Upper lobe of right lung (tissue), 1 donor: ENCODE measurements at regions not wholly inside any gene's neighbourhood (a gene's known extent, or its start where the extent isn't known, plus 50 kb on each side); places are given as distances from the start of the nearest gene placed in this dataset.

ENCODE experiments used
- ATAC-seq: fragments of 200-7000 bp; cut with Tn5 transposase; one replicate; pipeline ENCODE4 v1.9.1; 2020; ENCODE audit warnings: mild to moderate bottlenecking, moderate library complexity
- DNase-seq: peaks from one replicate; pipeline ENCODE4 v3.0.0-alpha.2; 2020
- H3K27ac ChIP-seq: fragments of 200-600 bp; one replicate; pipeline ENCODE4 v1.8.0; 2022
- H3K27me3 ChIP-seq: fragments of 200-600 bp; one replicate; pipeline ENCODE4 v1.8.0; 2022; ENCODE audit warnings: mild to moderate bottlenecking
- H3K36me3 ChIP-seq: fragments of 200-600 bp; one replicate; pipeline ENCODE4 v1.8.0; 2022
- H3K4me1 ChIP-seq: fragments of 200-600 bp; one replicate; pipeline ENCODE4 v1.8.0; 2022
- H3K4me3 ChIP-seq: fragments of 200-600 bp; one replicate; pipeline ENCODE4 v1.8.0; 2022; ENCODE audit warnings: mild to moderate bottlenecking
- H3K9me3 ChIP-seq: fragments of 200-600 bp; one replicate; pipeline ENCODE4 v1.8.0; 2022
- intact Hi-C: fragments of 100-400 bp; cut with DNase I; formaldehyde crosslinking; loops from one replicate; pipeline ENCODE4 v1.11.0; 2022
- TF ChIP-seq, protein P1 (sequence below): fragments of 200-600 bp; IDR thresholded peaks from one replicate; pipeline ENCODE4 v1.8.0; 2022; ENCODE audit warnings: antibody characterized with exemption
- donor health status: DM: no; HTN: yes; CAD: no; lungs with severe emphysema.

GRCh38 chr11:21635394-21636145, 557.3 kb upstream of the ANO5 start:
- Histone ChIP-seq H3K4me1 (no peaks in the 10 kb centered on the region), H3K9me3 (no peaks in the 10 kb centered on the region), H3K36me3 (no peaks in the 10 kb centered on the region), H3K27me3 (no peaks in the 10 kb centered on the region), H3K4me3 (no peak overlapping the region), H3K27ac (no peak overlapping the region)
- no peak for ATAC-seq
- no peak for DNase-seq
- intact Hi-C loops: no loop called here
- TF ChIP-seq, protein P1, sequence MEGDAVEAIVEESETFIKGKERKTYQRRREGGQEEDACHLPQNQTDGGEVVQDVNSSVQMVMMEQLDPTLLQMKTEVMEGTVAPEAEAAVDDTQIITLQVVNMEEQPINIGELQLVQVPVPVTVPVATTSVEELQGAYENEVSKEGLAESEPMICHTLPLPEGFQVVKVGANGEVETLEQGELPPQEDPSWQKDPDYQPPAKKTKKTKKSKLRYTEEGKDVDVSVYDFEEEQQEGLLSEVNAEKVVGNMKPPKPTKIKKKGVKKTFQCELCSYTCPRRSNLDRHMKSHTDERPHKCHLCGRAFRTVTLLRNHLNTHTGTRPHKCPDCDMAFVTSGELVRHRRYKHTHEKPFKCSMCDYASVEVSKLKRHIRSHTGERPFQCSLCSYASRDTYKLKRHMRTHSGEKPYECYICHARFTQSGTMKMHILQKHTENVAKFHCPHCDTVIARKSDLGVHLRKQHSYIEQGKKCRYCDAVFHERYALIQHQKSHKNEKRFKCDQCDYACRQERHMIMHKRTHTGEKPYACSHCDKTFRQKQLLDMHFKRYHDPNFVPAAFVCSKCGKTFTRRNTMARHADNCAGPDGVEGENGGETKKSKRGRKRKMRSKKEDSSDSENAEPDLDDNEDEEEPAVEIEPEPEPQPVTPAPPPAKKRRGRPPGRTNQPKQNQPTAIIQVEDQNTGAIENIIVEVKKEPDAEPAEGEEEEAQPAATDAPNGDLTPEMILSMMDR: no peak

DNA sequence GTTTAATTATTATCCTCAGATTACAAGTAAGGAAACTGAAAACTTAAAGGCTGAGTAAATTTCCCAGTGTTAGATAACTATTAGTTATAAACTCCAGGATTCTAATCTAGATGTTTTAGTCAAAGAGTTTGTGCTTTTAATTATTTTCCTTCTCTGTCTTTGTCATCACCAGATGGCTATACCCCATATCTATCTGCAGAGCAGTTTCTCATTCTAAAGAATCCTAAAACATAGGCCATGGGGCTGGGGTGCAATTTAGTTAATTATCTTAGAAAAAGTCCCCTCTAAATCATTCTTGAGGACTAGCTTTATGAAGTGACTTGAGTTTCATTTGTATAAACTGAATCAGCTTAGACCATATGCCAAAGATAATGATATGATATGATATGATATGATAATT, 556.3 kb upstream of the ANO5 start:
- Histone ChIP-seq H3K36me3 (no peaks in the 10 kb centered on the region), H3K9me3 (no peaks in the 10 kb centered on the region), H3K4me3 (no peak overlapping the region), H3K4me1 (no peaks in the 10 kb centered on the region), H3K27me3 (no peaks in the 10 kb centered on the region), H3K27ac (no peak overlapping the region)
- DNase-seq: no peak
- no peak for ATAC-seq
- intact Hi-C loops: no loop called here
- TF ChIP-seq, protein P1: no peak

- Histone ChIP-seq H3K9me3 (no peaks in the 10 kb centered on the region), H3K27me3 (no peaks in the 10 kb centered on the region), H3K4me1 (no peaks in the 10 kb centered on the region), H3K4me3 (no peak overlapping the region), H3K36me3 (no peaks in the 10 kb centered on the region), H3K27ac (no peak overlapping the region)
- TF ChIP-seq, protein P1: no peak
- DNase-seq (no peak), ATAC-seq (no peak)
- intact Hi-C loops: no loop called here
Observed at GRCh38 chr11:21640491-21640890, 552.4 kb upstream of the ANO5 start.

GRCh38 chr11:21641869-21642268, 551.0 kb upstream of the ANO5 start:
- no peak for ATAC-seq
- Histone ChIP-seq H3K9me3 (no peaks in the 10 kb centered on the region), H3K27me3 (no peaks in the 10 kb centered on the region), H3K36me3 (no peaks in the 10 kb centered on the region), H3K4me3 (no peak overlapping the region), H3K27ac (no peak overlapping the region), H3K4me1 (no peaks in the 10 kb centered on the region)
- intact Hi-C loops: no loop called here
- TF ChIP-seq, protein P1: no peak
- no peak for DNase-seq

DNA sequence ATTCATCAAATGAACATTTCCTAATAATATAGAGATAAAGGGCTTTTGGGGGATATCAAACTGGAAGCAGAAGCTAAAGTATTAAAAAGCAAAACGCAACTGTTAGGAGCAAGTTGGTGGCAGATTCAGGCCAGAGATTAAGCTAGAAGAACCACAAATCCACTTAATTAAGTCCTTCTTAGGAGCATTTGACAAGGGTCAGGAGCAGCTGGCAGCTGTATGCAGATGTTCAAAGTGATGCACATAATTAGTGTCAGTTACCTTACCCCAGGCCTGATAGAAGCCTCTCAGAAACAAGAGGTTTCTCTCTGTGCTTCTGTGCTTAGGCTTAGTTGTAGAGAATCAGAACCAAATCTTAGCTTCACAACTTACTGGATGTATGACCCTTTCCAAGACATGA, 546.5 kb upstream of the ANO5 start:
- Histone ChIP-seq H3K36me3 (no peaks in the 10 kb centered on the region), H3K9me3 (no peaks in the 10 kb centered on the region), H3K27me3 (no peaks in the 10 kb centered on the region), H3K4me3 (no peak overlapping the region), H3K27ac (no peak overlapping the region), H3K4me1 (no peaks in the 10 kb centered on the region)
- intact Hi-C loops: no loop called here
- no peak for ATAC-seq
- no peak for DNase-seq
- TF ChIP-seq, protein P1: no peak

GRCh38 chr11:21650961-21651360, 541.9 kb upstream of the ANO5 start:
- H3K4me1 ChIP-seq: no peaks in the 10 kb centered on the region
- intact Hi-C loops: no loop called here
- H3K4me3 ChIP-seq: no peak overlapping the region
- no peak overlapping the region for H3K27ac ChIP-seq
- DNase-seq (no peak), ATAC-seq (no peak)
- H3K36me3 ChIP-seq: no peaks in the 10 kb centered on the region
- no peaks in the 10 kb centered on the region for H3K27me3 ChIP-seq
- TF ChIP-seq, protein P1: no peak
- no peaks in the 10 kb centered on the region for H3K9me3 ChIP-seq
